ENCODE measurements at regions not wholly inside any gene's neighbourhood (a gene's known extent, or its start where the extent isn't known, plus 50 kb on each side); places are given as distances from the start of the nearest gene placed in this dataset.
A peak's percentile ranks its signal among the peaks of the same experiment; 100 is the strongest.

DNA sequence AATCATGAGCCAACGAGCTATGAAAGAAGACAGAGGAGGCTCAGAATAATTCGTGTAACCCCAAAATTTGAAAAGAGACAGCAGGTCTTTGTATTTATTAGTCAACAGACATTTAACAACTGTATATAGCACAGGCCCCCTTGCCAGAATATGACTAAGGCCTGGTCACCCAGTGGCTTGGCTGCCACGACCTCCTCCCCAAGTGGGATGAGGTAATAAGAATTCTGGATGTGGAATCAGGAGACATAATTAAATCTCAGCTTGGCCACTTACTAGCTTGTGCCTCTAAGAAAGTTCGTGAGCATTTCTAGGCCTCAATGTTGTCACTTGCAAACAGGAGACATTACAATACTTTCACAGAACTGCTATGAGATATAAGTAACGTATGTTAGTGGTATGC lies 134.2 kb upstream of the TNFSF4 start:
- H4K20me1 ChIP-seq (ENCODE audit: control insufficient read depth, extremely low read depth, insufficient read depth, low read length): no peaks in the 10 kb centered on the region
- DNase-seq (ENCODE audit: low read depth in 2 of 2): peak; percentile 65 to 95
- H3K4me1 ChIP-seq (ENCODE audit: control insufficient read depth, extremely low read depth, insufficient read depth, low read length): peaks cover 3% of the 10 kb centered on the region
- no peaks in the 10 kb centered on the region for H3K9me3 ChIP-seq (ENCODE audit: control insufficient read depth, insufficient read depth, low read depth, low read length)
- TF ChIP-seq, protein P1, sequence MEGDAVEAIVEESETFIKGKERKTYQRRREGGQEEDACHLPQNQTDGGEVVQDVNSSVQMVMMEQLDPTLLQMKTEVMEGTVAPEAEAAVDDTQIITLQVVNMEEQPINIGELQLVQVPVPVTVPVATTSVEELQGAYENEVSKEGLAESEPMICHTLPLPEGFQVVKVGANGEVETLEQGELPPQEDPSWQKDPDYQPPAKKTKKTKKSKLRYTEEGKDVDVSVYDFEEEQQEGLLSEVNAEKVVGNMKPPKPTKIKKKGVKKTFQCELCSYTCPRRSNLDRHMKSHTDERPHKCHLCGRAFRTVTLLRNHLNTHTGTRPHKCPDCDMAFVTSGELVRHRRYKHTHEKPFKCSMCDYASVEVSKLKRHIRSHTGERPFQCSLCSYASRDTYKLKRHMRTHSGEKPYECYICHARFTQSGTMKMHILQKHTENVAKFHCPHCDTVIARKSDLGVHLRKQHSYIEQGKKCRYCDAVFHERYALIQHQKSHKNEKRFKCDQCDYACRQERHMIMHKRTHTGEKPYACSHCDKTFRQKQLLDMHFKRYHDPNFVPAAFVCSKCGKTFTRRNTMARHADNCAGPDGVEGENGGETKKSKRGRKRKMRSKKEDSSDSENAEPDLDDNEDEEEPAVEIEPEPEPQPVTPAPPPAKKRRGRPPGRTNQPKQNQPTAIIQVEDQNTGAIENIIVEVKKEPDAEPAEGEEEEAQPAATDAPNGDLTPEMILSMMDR (conservative IDR thresholded peaks at IDR 0.05 in 1 of 2, IDR thresholded peaks at IDR 0.05 in 1 of 2; ENCODE audit: low read depth in 1 of 2, low read length in 2 of 2): no peak
- TF ChIP-seq EZH2 (IDR thresholded peaks at IDR 0.05; ENCODE audit: low read length, missing control alignments): no peak
- no peak overlapping the region for H3K4me3 ChIP-seq (replicated peaks in 1 of 4; ENCODE audit: control extremely low read depth in 1 of 4, insufficient read depth in 1 of 4, low read depth in 3 of 4, low read length in 4 of 4)
- H3K9ac ChIP-seq (ENCODE audit: insufficient read depth, low read length): no peak overlapping the region
- no peak overlapping the region for H3K4me2 ChIP-seq (ENCODE audit: extremely low read depth, insufficient read depth, low read length)
- no peaks in the 10 kb centered on the region for H3K27me3 ChIP-seq (ENCODE audit: control insufficient read depth, insufficient read depth, low read length)
- no peak overlapping the region for H3K27ac ChIP-seq (ENCODE audit: insufficient read depth, low read length)
- no peaks in the 10 kb centered on the region for H3K36me3 ChIP-seq (ENCODE audit: control insufficient read depth, insufficient read depth, low read length)
- no peak overlapping the region for H2AFZ ChIP-seq (ENCODE audit: low read length)
- no peaks in the 10 kb centered on the region for H3K79me2 ChIP-seq (ENCODE audit: control insufficient read depth, insufficient read depth, low read length)

GRCh38 chr1:173341971-173342370 lies 134.8 kb upstream of the TNFSF4 start:
- Histone ChIP-seq H3K4me1 (ENCODE audit: control insufficient read depth, extremely low read depth, insufficient read depth, low read length) (peaks cover 3% of the 10 kb centered on the region), H3K4me2 (ENCODE audit: extremely low read depth, insufficient read depth, low read length) (no peak overlapping the region), H3K27ac (ENCODE audit: insufficient read depth, low read length) (no peak overlapping the region), H3K4me3 (replicated peaks in 1 of 4; ENCODE audit: control extremely low read depth in 1 of 4, insufficient read depth in 1 of 4, low read depth in 3 of 4, low read length in 4 of 4) (no peak overlapping the region), H3K9me3 (ENCODE audit: control insufficient read depth, insufficient read depth, low read depth, low read length) (no peaks in the 10 kb centered on the region), H3K9ac (ENCODE audit: insufficient read depth, low read length) (no peak overlapping the region), H3K27me3 (ENCODE audit: control insufficient read depth, insufficient read depth, low read length) (no peaks in the 10 kb centered on the region), H4K20me1 (ENCODE audit: control insufficient read depth, extremely low read depth, insufficient read depth, low read length) (no peaks in the 10 kb centered on the region), H3K36me3 (ENCODE audit: control insufficient read depth, insufficient read depth, low read length) (no peaks in the 10 kb centered on the region), H2AFZ (ENCODE audit: low read length) (no peak overlapping the region), H3K79me2 (ENCODE audit: control insufficient read depth, insufficient read depth, low read length) (no peaks in the 10 kb centered on the region)
- TF ChIP-seq, protein P1 (conservative IDR thresholded peaks at IDR 0.05 in 1 of 2, IDR thresholded peaks at IDR 0.05 in 1 of 2; ENCODE audit: low read depth in 1 of 2, low read length in 2 of 2): no peak
- no peak for TF ChIP-seq EZH2 (IDR thresholded peaks at IDR 0.05; ENCODE audit: low read length, missing control alignments)
- DNase-seq (ENCODE audit: low read depth in 2 of 2): no peak

DNA sequence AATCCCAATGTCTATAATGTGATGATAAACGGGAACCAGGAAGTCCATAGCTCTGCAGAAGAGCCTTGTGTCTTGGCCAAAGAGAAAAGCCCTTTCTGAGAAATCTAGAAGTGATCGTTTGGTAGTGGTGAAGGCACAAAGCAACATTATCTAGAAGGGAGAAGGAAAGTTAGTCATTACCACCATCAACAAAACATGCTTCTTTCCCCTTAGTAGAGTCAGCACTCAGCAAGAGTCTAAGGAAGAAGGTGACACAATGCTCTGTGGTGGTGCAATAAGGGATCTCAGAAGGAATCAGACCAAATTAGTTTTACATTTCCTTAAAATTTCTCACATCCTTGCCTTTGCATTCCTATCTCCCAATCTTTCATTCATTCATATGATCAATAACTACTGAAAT lies 134.4 kb upstream of the PRDX6 start:
- Histone ChIP-seq H3K36me3 (ENCODE audit: control insufficient read depth, insufficient read depth, low read length) (no peaks in the 10 kb centered on the region), H3K4me2 (ENCODE audit: extremely low read depth, insufficient read depth, low read length) (no peak overlapping the region), H3K79me2 (ENCODE audit: control insufficient read depth, insufficient read depth, low read length) (no peaks in the 10 kb centered on the region), H3K9me3 (ENCODE audit: control insufficient read depth, insufficient read depth, low read depth, low read length) (no peaks in the 10 kb centered on the region), H3K4me1 (ENCODE audit: control insufficient read depth, extremely low read depth, insufficient read depth, low read length) (peaks cover 3% of the 10 kb centered on the region), H3K9ac (ENCODE audit: insufficient read depth, low read length) (no peak overlapping the region), H3K27me3 (ENCODE audit: control insufficient read depth, insufficient read depth, low read length) (no peaks in the 10 kb centered on the region), H4K20me1 (ENCODE audit: control insufficient read depth, extremely low read depth, insufficient read depth, low read length) (no peaks in the 10 kb centered on the region), H2AFZ (ENCODE audit: low read length) (no peak overlapping the region), H3K4me3 (replicated peaks in 1 of 4; ENCODE audit: control extremely low read depth in 1 of 4, insufficient read depth in 1 of 4, low read depth in 3 of 4, low read length in 4 of 4) (no peak overlapping the region), H3K27ac (ENCODE audit: insufficient read depth, low read length) (no peak overlapping the region)
- no peak for DNase-seq (ENCODE audit: low read depth in 2 of 2)
- no peak for TF ChIP-seq EZH2 (IDR thresholded peaks at IDR 0.05; ENCODE audit: low read length, missing control alignments)
- TF ChIP-seq, protein P1 (conservative IDR thresholded peaks at IDR 0.05 in 1 of 2, IDR thresholded peaks at IDR 0.05 in 1 of 2; ENCODE audit: low read depth in 1 of 2, low read length in 2 of 2): no peak

Measured in fibroblast of lung (primary cell).